Erythroblast (primary cell): ENCODE measurements at regions not wholly inside any gene's neighbourhood (a gene's known extent, or its start where the extent isn't known, plus 50 kb on each side); places are given as distances from the start of the nearest gene placed in this dataset.

Source experiments
- GATA1 ChIP-seq: IDR thresholded peaks from 2 replicates; pipeline ENCODE4 v1.6.1; 2011; ENCODE audit warnings: low read depth, mild to moderate bottlenecking, control low read depth, low read length, moderate library complexity
- POLR2A ChIP-seq: IDR thresholded peaks from 2 replicates; pipeline ENCODE4 v1.6.1; 2011; ENCODE audit warnings: mild to moderate bottlenecking, low read length

DNA sequence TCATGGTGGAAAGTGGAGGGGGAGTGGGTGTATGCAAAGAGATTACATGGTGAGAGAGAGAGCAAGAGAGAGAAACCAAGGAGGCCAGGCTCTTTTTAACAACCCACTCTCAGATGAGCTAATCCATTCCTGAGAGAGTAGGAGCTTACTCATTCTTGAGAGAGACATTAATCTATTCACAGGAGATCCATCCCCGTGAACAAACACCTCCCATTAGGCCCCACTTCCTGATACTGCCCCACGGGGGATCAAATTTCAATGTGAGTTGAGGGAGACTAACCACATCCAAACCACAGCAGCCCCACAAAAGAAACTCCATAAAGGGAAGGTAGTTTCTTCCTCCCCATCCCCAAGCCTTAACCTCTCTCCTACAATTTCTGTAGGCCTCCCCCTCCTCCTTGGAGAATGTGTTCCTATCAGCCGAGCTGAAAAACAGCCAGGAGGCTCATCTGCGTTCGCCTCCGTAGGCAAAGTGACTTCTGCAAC lies 450.0 kb downstream of the NPIPA7 start:
- TF ChIP-seq POLR2A (no peak), GATA1 (no peak)
